Astrocyte of the cerebellum (primary cell): ENCODE measurements at regions not wholly inside any gene's neighbourhood (a gene's known extent, or its start where the extent isn't known, plus 50 kb on each side); places are given as distances from the start of the nearest gene placed in this dataset.

Source experiments
- DNase-seq: peaks from one replicate; pipeline ENCODE4 v3.0.0-alpha.2; 2011; ENCODE audit warnings: low read depth
- H3K4me3 ChIP-seq: 2 replicates; pipeline ENCODE4 v1.5.1; 2011; ENCODE audit warnings: mild to moderate bottlenecking, low read depth, low read length, moderate library complexity
- in situ Hi-C: cut with HindIII; loops from 2 replicates; pipeline ENCODE4 v1.10.0; 2017; ENCODE audit warnings: low sequenced_read_pairs
- TF ChIP-seq, protein P1 (sequence below): IDR thresholded peaks from 2 replicates; pipeline ENCODE4 v1.5.1; 2012; ENCODE audit warnings: low read length, low read depth, moderate library complexity, mild to moderate bottlenecking; ENCODE audit errors: missing control alignments

DNA sequence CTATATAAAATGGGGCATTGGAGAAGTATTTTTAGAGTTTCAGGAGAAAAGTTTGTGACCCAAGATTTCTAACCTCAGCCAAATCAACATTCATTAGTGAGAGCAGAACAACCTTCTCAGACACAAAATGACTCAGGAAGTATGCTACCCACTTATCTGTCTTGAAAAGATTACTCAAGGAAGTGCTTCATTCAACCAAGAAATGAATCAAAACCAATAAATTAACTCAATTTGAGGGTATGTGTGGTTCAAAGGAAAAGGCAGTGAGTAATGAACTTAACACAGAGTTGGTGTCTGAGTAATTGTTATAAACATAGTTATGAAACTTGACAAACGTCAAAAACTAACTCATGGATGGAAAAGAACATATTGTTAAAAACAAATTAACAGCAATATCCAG is 227.6 kb downstream of the HAO1 start:
- DNase-seq, result no peak
- in situ Hi-C loops, result no loop called here
- TF ChIP-seq, protein P1, sequence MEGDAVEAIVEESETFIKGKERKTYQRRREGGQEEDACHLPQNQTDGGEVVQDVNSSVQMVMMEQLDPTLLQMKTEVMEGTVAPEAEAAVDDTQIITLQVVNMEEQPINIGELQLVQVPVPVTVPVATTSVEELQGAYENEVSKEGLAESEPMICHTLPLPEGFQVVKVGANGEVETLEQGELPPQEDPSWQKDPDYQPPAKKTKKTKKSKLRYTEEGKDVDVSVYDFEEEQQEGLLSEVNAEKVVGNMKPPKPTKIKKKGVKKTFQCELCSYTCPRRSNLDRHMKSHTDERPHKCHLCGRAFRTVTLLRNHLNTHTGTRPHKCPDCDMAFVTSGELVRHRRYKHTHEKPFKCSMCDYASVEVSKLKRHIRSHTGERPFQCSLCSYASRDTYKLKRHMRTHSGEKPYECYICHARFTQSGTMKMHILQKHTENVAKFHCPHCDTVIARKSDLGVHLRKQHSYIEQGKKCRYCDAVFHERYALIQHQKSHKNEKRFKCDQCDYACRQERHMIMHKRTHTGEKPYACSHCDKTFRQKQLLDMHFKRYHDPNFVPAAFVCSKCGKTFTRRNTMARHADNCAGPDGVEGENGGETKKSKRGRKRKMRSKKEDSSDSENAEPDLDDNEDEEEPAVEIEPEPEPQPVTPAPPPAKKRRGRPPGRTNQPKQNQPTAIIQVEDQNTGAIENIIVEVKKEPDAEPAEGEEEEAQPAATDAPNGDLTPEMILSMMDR, result no peak
- H3K4me3 ChIP-seq, result no peak overlapping the region

DNA sequence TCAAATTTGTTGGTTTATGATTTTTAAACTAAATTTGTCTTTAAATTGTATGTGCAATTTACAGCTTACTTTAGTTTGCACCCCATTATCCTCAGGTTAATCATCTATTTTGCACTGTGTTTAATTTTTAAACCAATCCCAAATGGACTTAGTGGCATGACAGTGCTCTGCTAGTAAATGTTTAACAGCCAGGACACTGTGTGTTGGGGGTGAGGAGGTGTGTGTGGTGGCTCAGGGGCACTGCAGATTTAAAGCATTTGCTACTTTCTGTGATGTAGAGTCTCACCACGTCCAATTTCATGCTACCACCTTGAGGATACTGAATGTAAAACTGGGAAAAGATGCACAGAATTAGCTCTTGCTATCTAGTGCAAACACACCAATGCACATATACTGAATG is 225.7 kb downstream of the HAO1 start:
- TF ChIP-seq, protein P1, result no peak
- DNase-seq, result no peak
- H3K4me3 ChIP-seq, result no peak overlapping the region
- in situ Hi-C loops, result no loop called here

DNA sequence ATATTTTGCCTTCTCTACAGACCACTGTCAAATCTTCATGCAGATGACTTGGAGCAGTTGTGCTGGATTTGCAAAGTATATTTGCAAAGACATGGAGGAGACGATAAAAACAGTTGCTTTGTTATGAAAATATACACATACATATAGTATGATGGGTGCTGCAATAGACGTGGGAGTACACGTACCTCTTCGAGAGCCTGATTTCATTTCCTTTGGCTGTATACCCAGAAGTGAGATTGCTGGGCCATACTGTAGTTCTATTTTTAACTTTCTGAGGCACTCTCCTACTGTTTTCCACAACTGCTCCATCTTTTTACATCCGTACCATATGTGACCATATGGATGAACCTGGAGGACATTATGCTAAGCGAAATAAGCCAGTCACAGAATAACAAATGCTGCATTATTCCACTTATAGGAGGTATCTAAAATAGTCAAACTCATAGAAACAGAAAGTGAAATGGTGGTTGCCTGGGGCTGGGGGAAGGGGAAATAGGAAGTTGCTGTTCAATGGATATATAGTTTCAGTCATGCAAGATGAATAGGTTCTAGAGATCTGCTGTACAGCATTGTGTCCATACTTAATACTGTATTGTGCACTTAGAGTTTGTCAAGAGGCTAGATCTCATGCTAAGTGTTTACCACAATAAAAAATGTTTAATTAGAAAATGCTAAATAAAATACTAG is 223.8 kb downstream of the HAO1 start:
- no peak for DNase-seq
- in situ Hi-C loops, result no loop called here
- H3K4me3 ChIP-seq, result no peak overlapping the region
- TF ChIP-seq, protein P1, result no peak

DNA sequence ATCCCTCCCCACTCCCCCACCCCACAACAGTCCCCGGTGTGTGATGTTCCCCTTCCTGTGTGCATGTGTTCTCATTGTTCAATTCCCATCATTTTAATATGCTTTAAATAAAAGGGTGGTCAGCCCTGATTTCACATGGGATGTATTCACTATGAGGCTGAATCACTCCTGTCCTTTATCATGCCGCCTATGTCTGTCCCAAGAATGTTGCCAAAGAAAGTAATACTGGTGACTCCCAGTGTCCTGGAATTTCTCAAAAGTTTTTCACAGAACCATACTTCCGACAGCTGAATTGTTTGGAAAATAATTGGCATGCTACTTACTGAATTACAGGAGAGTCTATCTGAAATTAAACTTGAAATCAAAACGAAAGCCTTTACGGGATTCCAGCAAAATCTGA is 217.7 kb downstream of the HAO1 start:
- TF ChIP-seq, protein P1, result no peak
- DNase-seq, result no peak
- H3K4me3 ChIP-seq, result no peak overlapping the region
- in situ Hi-C loops, result no loop called here

DNA sequence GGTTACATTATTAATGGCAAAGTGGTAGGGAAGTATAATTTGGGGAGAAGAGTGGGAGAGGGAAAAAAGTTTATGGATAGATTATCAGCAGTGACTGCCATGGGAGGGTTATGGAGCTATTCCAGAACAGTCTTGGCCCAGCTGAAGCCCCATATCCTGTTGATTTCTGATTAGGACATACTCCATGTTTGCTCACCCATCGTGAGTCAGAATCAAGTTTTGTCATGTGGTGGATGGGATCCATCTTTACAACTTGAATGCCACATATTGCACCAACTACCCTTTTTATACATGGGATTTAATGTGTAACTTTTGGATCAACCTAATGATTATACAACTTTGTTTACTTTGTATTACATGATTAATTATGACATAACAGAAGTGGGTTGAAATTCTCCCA is 217.0 kb downstream of the HAO1 start:
- in situ Hi-C loops, result no loop called here
- DNase-seq, result no peak
- H3K4me3 ChIP-seq, result no peak overlapping the region
- TF ChIP-seq, protein P1, result no peak

DNA sequence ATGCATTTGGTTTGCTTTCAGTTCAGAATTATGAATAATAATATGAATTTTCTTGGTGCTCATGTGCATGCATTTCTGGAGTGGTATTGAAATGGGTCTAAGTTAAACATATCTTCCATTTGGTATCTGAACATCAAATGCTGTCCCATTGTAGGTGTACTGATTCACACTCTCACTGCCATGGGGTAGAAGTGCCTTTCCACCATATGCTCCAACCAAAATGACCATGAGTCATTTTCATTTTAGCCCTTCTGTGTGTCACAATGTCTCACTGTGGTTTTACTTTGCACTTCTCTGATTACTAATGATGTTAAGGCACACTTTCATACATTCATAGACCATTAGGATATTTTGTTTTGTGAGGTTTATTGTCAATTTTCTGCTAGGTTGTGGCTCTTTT is 211.9 kb downstream of the HAO1 start:
- no peak overlapping the region for H3K4me3 ChIP-seq
- no peak for DNase-seq
- TF ChIP-seq, protein P1, result no peak
- in situ Hi-C loops, result no loop called here
